Neural progenitor cell (in vitro differentiated cells): ENCODE measurements at regions not wholly inside any gene's neighbourhood (a gene's known extent, or its start where the extent isn't known, plus 50 kb on each side); places are given as distances from the start of the nearest gene placed in this dataset.

Source experiments
- DNase-seq: peaks from one replicate; pipeline ENCODE4 v3.0.0-alpha.2; 2016; ENCODE audit warnings: low spot score
- H2AFZ ChIP-seq: fragments of 200-600 bp; sonication (generic); replicated peaks from 2 replicates; pipeline ENCODE4 v1.6.1; 2016; ENCODE audit warnings: antibody characterized with exemption
- H3F3A ChIP-seq: fragments of 200-600 bp; sonication (generic); 2 replicates; pipeline ENCODE4 v1.6.1; 2016; ENCODE audit warnings: antibody characterized with exemption, low read depth
- H3K27ac ChIP-seq: fragments of 200-600 bp; sonication (generic); 2 replicates; pipeline ENCODE4 v1.5.1; 2016; ENCODE audit warnings: mild to moderate bottlenecking
- H3K27me3 ChIP-seq: fragments of 200-600 bp; sonication (generic); 2 replicates; pipeline ENCODE4 v1.6.1; 2016; ENCODE audit warnings: mild to moderate bottlenecking, moderate library complexity
- H3K36me3 ChIP-seq: fragments of 200-600 bp; sonication (generic); 2 replicates; pipeline ENCODE4 v1.5.1; 2016
- H3K4me1 ChIP-seq: fragments of 200-600 bp; sonication (generic); 2 replicates; pipeline ENCODE4 v1.6.1; 2016; ENCODE audit warnings: mixed run types
- H3K4me2 ChIP-seq: fragments of 200-600 bp; sonication (generic); 2 replicates; pipeline ENCODE4 v1.6.1; 2016
- H3K4me3 ChIP-seq: fragments of 200-600 bp; sonication (generic); 2 replicates; pipeline ENCODE4 v1.5.1; 2016
- H3K79me2 ChIP-seq: fragments of 200-600 bp; sonication (generic); 2 replicates; pipeline ENCODE4 v1.6.1; 2016; ENCODE audit warnings: low read depth
- H3K9ac ChIP-seq: fragments of 200-600 bp; sonication (generic); 2 replicates; pipeline ENCODE4 v1.6.1; 2016
- H3K9me3 ChIP-seq: fragments of 200-600 bp; sonication (generic); 2 replicates; pipeline ENCODE4 v1.5.1; 2016; ENCODE audit warnings: low read depth
- H4K20me1 ChIP-seq: fragments of 200-600 bp; sonication (generic); 2 replicates; pipeline ENCODE4 v1.6.1; 2016; ENCODE audit warnings: low read depth
- H3K27ac Mint-ChIP-seq: 3 replicates; pipeline ENCODE4 v1.8.0; 2021; ENCODE audit warnings: mixed read lengths
- H3K27me3 Mint-ChIP-seq: 2 replicates; pipeline ENCODE4 v1.8.0; 2022; ENCODE audit warnings: low read depth, mild to moderate bottlenecking, inconsistent platforms, moderate library complexity, mixed read lengths; ENCODE audit not compliant: insufficient read depth
- H3K36me3 Mint-ChIP-seq: 3 replicates; pipeline ENCODE4 v1.8.0; 2021; ENCODE audit warnings: mixed read lengths
- H3K4me1 Mint-ChIP-seq: 3 replicates; pipeline ENCODE4 v1.8.0; 2021; ENCODE audit warnings: mixed read lengths
- H3K4me3 Mint-ChIP-seq: 3 replicates; pipeline ENCODE4 v1.8.0; 2021; ENCODE audit warnings: mild to moderate bottlenecking, moderate library complexity, mixed read lengths
- H3K9me3 Mint-ChIP-seq: 3 replicates; pipeline ENCODE4 v1.8.0; 2020; ENCODE audit warnings: mixed read lengths
- EZH2 ChIP-seq: fragments of 200-600 bp; sonication (generic); IDR thresholded peaks from 2 replicates; pipeline ENCODE4 v1.6.1; 2017; ENCODE audit warnings: antibody characterized with exemption, mild to moderate bottlenecking, moderate library complexity
- EZH2phosphoT487 ChIP-seq: fragments of 200-600 bp; sonication (generic); IDR thresholded peaks from 2 replicates; pipeline ENCODE4 v1.6.1; 2017; ENCODE audit warnings: antibody characterized with exemption
- TF ChIP-seq, protein P1 (sequence below): fragments of 200-600 bp; sonication (generic); IDR thresholded peaks from 2 replicates; pipeline ENCODE4 v1.5.1; 2017; ENCODE audit warnings: antibody characterized with exemption, mild to moderate bottlenecking

DNA sequence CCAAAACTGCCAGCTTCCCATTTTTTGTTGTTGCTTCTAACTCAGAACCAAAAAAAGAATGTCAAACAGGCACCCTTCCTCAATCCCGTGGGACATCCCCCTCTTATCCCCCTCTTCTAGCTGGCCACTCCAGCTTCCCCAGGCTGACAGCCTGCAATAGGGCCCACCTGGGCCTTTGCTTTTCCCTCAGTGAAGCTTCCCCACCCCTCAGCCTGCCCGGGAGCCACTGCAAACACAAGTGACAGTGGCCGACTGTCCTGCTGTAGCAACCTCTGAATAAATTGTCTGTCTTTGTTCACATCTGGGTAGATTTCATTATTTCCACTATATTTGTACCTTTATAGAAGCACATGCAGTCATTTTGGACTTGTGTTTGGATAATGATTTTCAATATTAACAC is 245.3 kb downstream of the GADD45G start:
- H3K27me3 Mint-ChIP-seq: peaks cover 6% of the 10 kb centered on the region

GRCh38 chr9:89850631-89851325 is 246.0 kb downstream of the GADD45G start:
- H3K27ac Mint-ChIP-seq: peak overlapping the region; percentile 4
- Histone ChIP-seq H3K4me1 (no peaks in the 10 kb centered on the region), H3K79me2 (no peaks in the 10 kb centered on the region), H3K4me3 (no peak overlapping the region), H3K9ac (no peak overlapping the region), H3K27ac (no peak overlapping the region), H3K9me3 (no peaks in the 10 kb centered on the region), H3K27me3 (no peaks in the 10 kb centered on the region), H3F3A (no peaks in the 10 kb centered on the region), H3K36me3 (no peaks in the 10 kb centered on the region), H2AFZ (no peak overlapping the region), H4K20me1 (no peaks in the 10 kb centered on the region), H3K4me2 (no peak overlapping the region)
- H3K4me1 Mint-ChIP-seq: no peaks in the 10 kb centered on the region
- no peak for DNase-seq
- peaks cover 4% of the 10 kb centered on the region for H3K9me3 Mint-ChIP-seq
- no peaks in the 10 kb centered on the region for H3K36me3 Mint-ChIP-seq
- H3K4me3 Mint-ChIP-seq: no peak overlapping the region
- H3K27me3 Mint-ChIP-seq: peaks cover 6% of the 10 kb centered on the region
- TF ChIP-seq EZH2phosphoT487: no peak
- TF ChIP-seq, protein P1, sequence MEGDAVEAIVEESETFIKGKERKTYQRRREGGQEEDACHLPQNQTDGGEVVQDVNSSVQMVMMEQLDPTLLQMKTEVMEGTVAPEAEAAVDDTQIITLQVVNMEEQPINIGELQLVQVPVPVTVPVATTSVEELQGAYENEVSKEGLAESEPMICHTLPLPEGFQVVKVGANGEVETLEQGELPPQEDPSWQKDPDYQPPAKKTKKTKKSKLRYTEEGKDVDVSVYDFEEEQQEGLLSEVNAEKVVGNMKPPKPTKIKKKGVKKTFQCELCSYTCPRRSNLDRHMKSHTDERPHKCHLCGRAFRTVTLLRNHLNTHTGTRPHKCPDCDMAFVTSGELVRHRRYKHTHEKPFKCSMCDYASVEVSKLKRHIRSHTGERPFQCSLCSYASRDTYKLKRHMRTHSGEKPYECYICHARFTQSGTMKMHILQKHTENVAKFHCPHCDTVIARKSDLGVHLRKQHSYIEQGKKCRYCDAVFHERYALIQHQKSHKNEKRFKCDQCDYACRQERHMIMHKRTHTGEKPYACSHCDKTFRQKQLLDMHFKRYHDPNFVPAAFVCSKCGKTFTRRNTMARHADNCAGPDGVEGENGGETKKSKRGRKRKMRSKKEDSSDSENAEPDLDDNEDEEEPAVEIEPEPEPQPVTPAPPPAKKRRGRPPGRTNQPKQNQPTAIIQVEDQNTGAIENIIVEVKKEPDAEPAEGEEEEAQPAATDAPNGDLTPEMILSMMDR: no peak

More for the DNA sequence above, 245.3 kb downstream of the GADD45G start:
- H3K27me3 ChIP-seq: no peaks in the 10 kb centered on the region
- no peak for DNase-seq
- H3K4me1 Mint-ChIP-seq: no peaks in the 10 kb centered on the region
- H3K4me3 Mint-ChIP-seq: no peak overlapping the region
- TF ChIP-seq EZH2 (no peak), EZH2phosphoT487 (no peak)
- TF ChIP-seq, protein P1: no peak
- no peak overlapping the region for H3K4me3 ChIP-seq
- H3K4me1 ChIP-seq: no peaks in the 10 kb centered on the region
- no peak overlapping the region for H3K4me2 ChIP-seq
- peaks cover 4% of the 10 kb centered on the region for H3K9me3 Mint-ChIP-seq
- no peak overlapping the region for H3K9ac ChIP-seq
- H3K36me3 ChIP-seq: no peaks in the 10 kb centered on the region
- no peaks in the 10 kb centered on the region for H3K9me3 ChIP-seq
- H4K20me1 ChIP-seq: no peaks in the 10 kb centered on the region
- H3K79me2 ChIP-seq: no peaks in the 10 kb centered on the region
- no peak overlapping the region for H2AFZ ChIP-seq
- H3K27ac ChIP-seq: no peak overlapping the region
- H3F3A ChIP-seq: no peaks in the 10 kb centered on the region
- H3K27ac Mint-ChIP-seq: no peak overlapping the region
- H3K36me3 Mint-ChIP-seq: no peaks in the 10 kb centered on the region

GRCh38 chr9:89853161-89853560 is 248.3 kb downstream of the GADD45G start:
- Mint-ChIP-seq H3K4me1 (peaks cover 2% of the 10 kb centered on the region), H3K27me3 (peaks cover 6% of the 10 kb centered on the region), H3K9me3 (peaks cover 9% of the 10 kb centered on the region), H3K36me3 (no peaks in the 10 kb centered on the region), H3K4me3 (no peak overlapping the region), H3K27ac (no peak overlapping the region)
- TF ChIP-seq EZH2phosphoT487: no peak
- TF ChIP-seq, protein P1: no peak
- no peak for TF ChIP-seq EZH2
- no peak for DNase-seq
- Histone ChIP-seq H4K20me1 (no peaks in the 10 kb centered on the region), H3K4me3 (no peak overlapping the region), H3F3A (no peaks in the 10 kb centered on the region), H3K79me2 (no peaks in the 10 kb centered on the region), H3K4me2 (no peak overlapping the region), H3K9me3 (no peaks in the 10 kb centered on the region), H3K27ac (no peak overlapping the region), H3K27me3 (no peaks in the 10 kb centered on the region), H3K36me3 (no peaks in the 10 kb centered on the region), H2AFZ (no peak overlapping the region), H3K9ac (no peak overlapping the region), H3K4me1 (no peaks in the 10 kb centered on the region)
